ENCODE measurements at regions not wholly inside any gene's neighbourhood (a gene's known extent, or its start where the extent isn't known, plus 50 kb on each side); places are given as distances from the start of the nearest gene placed in this dataset.
A peak's percentile ranks its signal among the peaks of the same experiment; 100 is the strongest.

- DNase-seq, result no peak
Observed at GRCh38 chr9:84393266-84393950, 52.9 kb upstream of the SLC28A3 start.

- peak; percentile 59 to 66 for DNase-seq
Observed at GRCh38 chr9:84394036-84394435, 53.5 kb upstream of the SLC28A3 start.

- peak; percentile 52 to 56 for DNase-seq
Observed at GRCh38 chr9:84397151-84397728, 56.7 kb upstream of the SLC28A3 start.

- DNase-seq, result no peak
Observed at GRCh38 chr9:84397822-84398221, 57.3 kb upstream of the SLC28A3 start.

- DNase-seq, result no peak
Observed at GRCh38 chr9:84402517-84402916, 62.0 kb upstream of the SLC28A3 start.

GRCh38 chr9:84403288-84403687 is 62.7 kb upstream of the SLC28A3 start:
- DNase-seq, result no peak

- peak in 1 of 2 experiments; percentile 12 for DNase-seq
Observed at GRCh38 chr9:84404095-84404686, 63.6 kb upstream of the SLC28A3 start.

- DNase-seq, result no peak
Observed at GRCh38 chr9:84405667-84406066, 65.1 kb upstream of the SLC28A3 start.

- DNase-seq, result no peak
Observed at GRCh38 chr9:84408416-84408815, 67.9 kb upstream of the SLC28A3 start.

- no peak for DNase-seq
Observed at GRCh38 chr9:84411683-84412267, 71.2 kb upstream of the SLC28A3 start.

GRCh38 chr9:84412654-84413053 is 72.1 kb upstream of the SLC28A3 start:
- DNase-seq, result no peak

- no peak for DNase-seq
Observed at GRCh38 chr9:84413301-84413700, 72.7 kb upstream of the SLC28A3 start.

GRCh38 chr9:84419031-84419602 is 78.6 kb upstream of the SLC28A3 start:
- peak; percentile 35 to 43 for DNase-seq

- no peak for DNase-seq
Observed at GRCh38 chr9:84424931-84425330, 84.4 kb upstream of the SLC28A3 start.

GRCh38 chr9:84432746-84433145 is 92.2 kb upstream of the SLC28A3 start:
- DNase-seq, result no peak

GRCh38 chr9:84435902-84436301 is 95.3 kb upstream of the SLC28A3 start:
- DNase-seq, result no peak

GRCh38 chr9:84436386-84437109 is 96.0 kb upstream of the SLC28A3 start:
- no peak for DNase-seq

- no peak for DNase-seq
Observed at GRCh38 chr9:84438391-84438790, 97.8 kb upstream of the SLC28A3 start.

- no peak for DNase-seq
Observed at GRCh38 chr9:84439250-84439649, 98.7 kb upstream of the SLC28A3 start.

GRCh38 chr9:84442712-84443111 is 102.2 kb upstream of the SLC28A3 start:
- no peak for DNase-seq

GRCh38 chr9:84445737-84446136 is 105.2 kb upstream of the SLC28A3 start:
- no peak for DNase-seq

- DNase-seq, result no peak
Observed at GRCh38 chr9:84447305-84447704, 106.7 kb upstream of the SLC28A3 start.

- DNase-seq, result no peak
Observed at GRCh38 chr9:84450029-84450428, 109.5 kb upstream of the SLC28A3 start.

All from AML-193 (cell line).